ENCODE measurements at regions not wholly inside any gene's neighbourhood (a gene's known extent, or its start where the extent isn't known, plus 50 kb on each side); places are given as distances from the start of the nearest gene placed in this dataset.
"Not testable (repeated sequence)": the region's sequence is repeated elsewhere in the genome, so short reads cannot be mapped to it uniquely, and the experiment has no call there.

- DNase-seq, result no peak
- in situ Hi-C loops (cut with HindIII; ENCODE audit: low pct_ligation_motif_present, low pct_unique_long_range_greater_than_20kb, low sequenced_read_pairs), result no loop called here
These were observed 207.1 kb upstream of the PTGFR start for GRCh38 chr1:78283691-78284090.

- in situ Hi-C loops (cut with HindIII; ENCODE audit: low pct_ligation_motif_present, low pct_unique_long_range_greater_than_20kb, low sequenced_read_pairs), result no loop called here
- DNase-seq, result no peak
These were observed 206.4 kb upstream of the PTGFR start for GRCh38 chr1:78284354-78284753.

- in situ Hi-C loops (cut with HindIII; ENCODE audit: low pct_ligation_motif_present, low pct_unique_long_range_greater_than_20kb, low sequenced_read_pairs), result no loop called here
- no peak for DNase-seq
These were observed 204.1 kb upstream of the PTGFR start for GRCh38 chr1:78286686-78287085.

- in situ Hi-C loops (cut with HindIII; ENCODE audit: low pct_ligation_motif_present, low pct_unique_long_range_greater_than_20kb, low sequenced_read_pairs), result no loop called here
- no peak for DNase-seq
These were observed 201.2 kb upstream of the PTGFR start for GRCh38 chr1:78289603-78290002.

GRCh38 chr1:78291418-78291817, 199.4 kb upstream of the PTGFR start:
- in situ Hi-C loops (cut with HindIII; ENCODE audit: low pct_ligation_motif_present, low pct_unique_long_range_greater_than_20kb, low sequenced_read_pairs), result no loop called here
- no peak for DNase-seq

- DNase-seq, result no peak
- in situ Hi-C loops (cut with HindIII; ENCODE audit: low pct_ligation_motif_present, low pct_unique_long_range_greater_than_20kb, low sequenced_read_pairs), result no loop called here
These were observed 198.9 kb upstream of the PTGFR start for GRCh38 chr1:78291872-78292271.

- DNase-seq, result no peak
- in situ Hi-C loops (cut with HindIII; ENCODE audit: low pct_ligation_motif_present, low pct_unique_long_range_greater_than_20kb, low sequenced_read_pairs), result no loop called here
These were observed 198.4 kb upstream of the PTGFR start for GRCh38 chr1:78292361-78292760.

- DNase-seq, result no peak
These were observed 192.9 kb upstream of the PTGFR start for GRCh38 chr1:78297836-78298235.

GRCh38 chr1:78298349-78298748, 192.4 kb upstream of the PTGFR start:
- in situ Hi-C loops (cut with HindIII; ENCODE audit: low pct_ligation_motif_present, low pct_unique_long_range_greater_than_20kb, low sequenced_read_pairs), result no loop called here
- no peak for DNase-seq

More at GRCh38 chr1:78297836-78298235, 192.9 kb upstream of the PTGFR start:
- in situ Hi-C loops (cut with HindIII; ENCODE audit: low pct_ligation_motif_present, low pct_unique_long_range_greater_than_20kb, low sequenced_read_pairs), result no loop called here

GRCh38 chr1:78301141-78301540, 189.6 kb upstream of the PTGFR start:
- in situ Hi-C loops (cut with HindIII; ENCODE audit: low pct_ligation_motif_present, low pct_unique_long_range_greater_than_20kb, low sequenced_read_pairs), result no loop called here
- no peak for DNase-seq

GRCh38 chr1:78303620-78304019, 187.2 kb upstream of the PTGFR start:
- in situ Hi-C loops (cut with HindIII; ENCODE audit: low pct_ligation_motif_present, low pct_unique_long_range_greater_than_20kb, low sequenced_read_pairs), result no loop called here
- DNase-seq, result peak; percentile 92

GRCh38 chr1:78304341-78304740, 186.4 kb upstream of the PTGFR start:
- no peak for DNase-seq
- in situ Hi-C loops (cut with HindIII; ENCODE audit: low pct_ligation_motif_present, low pct_unique_long_range_greater_than_20kb, low sequenced_read_pairs), result no loop called here

GRCh38 chr1:78304761-78305160, 186.0 kb upstream of the PTGFR start:
- in situ Hi-C loops (cut with HindIII; ENCODE audit: low pct_ligation_motif_present, low pct_unique_long_range_greater_than_20kb, low sequenced_read_pairs), result no loop called here
- no peak for DNase-seq

- DNase-seq; in situ Hi-C loops (cut with HindIII; ENCODE audit: low pct_ligation_motif_present, low pct_unique_long_range_greater_than_20kb, low sequenced_read_pairs): not testable (repeated sequence)
These were observed 180.5 kb upstream of the PTGFR start for GRCh38 chr1:78310261-78310660.

- in situ Hi-C loops (cut with HindIII; ENCODE audit: low pct_ligation_motif_present, low pct_unique_long_range_greater_than_20kb, low sequenced_read_pairs), result no loop called here
- DNase-seq, result no peak
These were observed 172.8 kb upstream of the PTGFR start for GRCh38 chr1:78318011-78318410.

- DNase-seq, result no peak
- in situ Hi-C loops (cut with HindIII; ENCODE audit: low pct_ligation_motif_present, low pct_unique_long_range_greater_than_20kb, low sequenced_read_pairs), result no loop called here
These were observed 171.2 kb upstream of the PTGFR start for GRCh38 chr1:78319603-78320002.

GRCh38 chr1:78322928-78323680, 167.7 kb upstream of the PTGFR start:
- in situ Hi-C loops (cut with HindIII; ENCODE audit: low pct_ligation_motif_present, low pct_unique_long_range_greater_than_20kb, low sequenced_read_pairs), result no loop called here
- DNase-seq, result no peak

- no peak for DNase-seq
- in situ Hi-C loops (cut with HindIII; ENCODE audit: low pct_ligation_motif_present, low pct_unique_long_range_greater_than_20kb, low sequenced_read_pairs), result no loop called here
These were observed 165.5 kb upstream of the PTGFR start for GRCh38 chr1:78325293-78325692.

GRCh38 chr1:78329475-78329874, 161.3 kb upstream of the PTGFR start:
- DNase-seq, result no peak
- in situ Hi-C loops (cut with HindIII; ENCODE audit: low pct_ligation_motif_present, low pct_unique_long_range_greater_than_20kb, low sequenced_read_pairs), result no loop called here

- no peak for DNase-seq
- in situ Hi-C loops (cut with HindIII; ENCODE audit: low pct_ligation_motif_present, low pct_unique_long_range_greater_than_20kb, low sequenced_read_pairs), result no loop called here
These were observed 159.0 kb upstream of the PTGFR start for GRCh38 chr1:78331799-78332198.

- in situ Hi-C loops (cut with HindIII; ENCODE audit: low pct_ligation_motif_present, low pct_unique_long_range_greater_than_20kb, low sequenced_read_pairs), result no loop called here
- peak; percentile 4 for DNase-seq
These were observed 157.3 kb upstream of the PTGFR start for GRCh38 chr1:78333502-78333901.
